Loucy (cell line): ENCODE measurements at regions not wholly inside any gene's neighbourhood (a gene's known extent, or its start where the extent isn't known, plus 50 kb on each side); places are given as distances from the start of the nearest gene placed in this dataset.

ENCODE experiments used
- H2AFZ ChIP-seq: fragments of 200-600 bp; sonication (generic); 2 replicates; pipeline ENCODE4 v1.6.0; 2016; ENCODE audit warnings: antibody characterized with exemption, mild to moderate bottlenecking, low read length, moderate library complexity
- H3F3A ChIP-seq: fragments of 200-600 bp; 2 replicates; pipeline ENCODE4 v1.6.0; 2016; ENCODE audit warnings: antibody characterized with exemption, low read depth, mild to moderate bottlenecking
- H3K27me3 ChIP-seq: fragments of 200-600 bp; sonication (generic); 2 replicates; pipeline ENCODE4 v1.6.1; 2014; ENCODE audit warnings: low read length, mild to moderate bottlenecking; ENCODE audit not compliant: insufficient read depth, poor library complexity, severe bottlenecking
- H3K36me3 ChIP-seq: fragments of 200-600 bp; sonication (generic); 2 replicates; pipeline ENCODE4 v1.6.1; 2016; ENCODE audit warnings: low read length; ENCODE audit not compliant: insufficient read depth
- H3K4me1 ChIP-seq: fragments of 200-600 bp; sonication (generic); 2 replicates; pipeline ENCODE4 v1.5.1; 2014; ENCODE audit warnings: low read length, mild to moderate bottlenecking; ENCODE audit not compliant: insufficient read depth, poor library complexity, severe bottlenecking
- H3K4me2 ChIP-seq: fragments of 200-600 bp; sonication (generic); 2 replicates; pipeline ENCODE4 v1.6.0; 2014; ENCODE audit warnings: antibody characterized with exemption, low read length, low read depth, mild to moderate bottlenecking; ENCODE audit not compliant: poor library complexity, severe bottlenecking
- H3K4me3 ChIP-seq: fragments of 200-600 bp; sonication (generic); 2 replicates; pipeline ENCODE4 v1.5.1; 2014; ENCODE audit warnings: low read length, mild to moderate bottlenecking, mixed read lengths; ENCODE audit not compliant: poor library complexity, severe bottlenecking
- H3K79me2 ChIP-seq: fragments of 200-600 bp; sonication (generic); 2 replicates; pipeline ENCODE4 v1.6.1; 2014; ENCODE audit warnings: low read length; ENCODE audit not compliant: insufficient read depth
- H3K9ac ChIP-seq: fragments of 200-600 bp; sonication (generic); 2 replicates; pipeline ENCODE4 v1.6.0; 2014; ENCODE audit warnings: mild to moderate bottlenecking, low read depth, low read length, moderate library complexity; ENCODE audit not compliant: poor library complexity, severe bottlenecking
- H3K9me2 ChIP-seq: fragments of 200-600 bp; sonication (generic); replicated peaks from 2 replicates; pipeline ENCODE4 v1.6.1; 2016; ENCODE audit warnings: low read depth, low read length, mixed read lengths
- H3K9me3 ChIP-seq: fragments of 200-600 bp; sonication (generic); 2 replicates; pipeline ENCODE4 v1.6.1; 2014; ENCODE audit warnings: mild to moderate bottlenecking, antibody characterized with exemption, low read length, low read depth; ENCODE audit not compliant: insufficient read depth
- H4K20me1 ChIP-seq: fragments of 200-600 bp; sonication (generic); 2 replicates; pipeline ENCODE4 v1.6.0; 2014; ENCODE audit warnings: antibody characterized with exemption, low read length, mild to moderate bottlenecking; ENCODE audit not compliant: insufficient read depth, poor library complexity, severe bottlenecking
- EZH2phosphoT487 ChIP-seq: fragments of 200-600 bp; IDR thresholded peaks from 2 replicates; pipeline ENCODE4 v1.6.1; 2018; ENCODE audit warnings: antibody characterized with exemption, mild to moderate bottlenecking, moderate library complexity, borderline replicate concordance
- TF ChIP-seq, protein P1 (sequence below): fragments of 200-600 bp; sonication (generic); conservative IDR thresholded peaks from 2 replicates; pipeline ENCODE4 v1.5.1; 2014; ENCODE audit warnings: mild to moderate bottlenecking, antibody characterized with exemption, low read length

DNA sequence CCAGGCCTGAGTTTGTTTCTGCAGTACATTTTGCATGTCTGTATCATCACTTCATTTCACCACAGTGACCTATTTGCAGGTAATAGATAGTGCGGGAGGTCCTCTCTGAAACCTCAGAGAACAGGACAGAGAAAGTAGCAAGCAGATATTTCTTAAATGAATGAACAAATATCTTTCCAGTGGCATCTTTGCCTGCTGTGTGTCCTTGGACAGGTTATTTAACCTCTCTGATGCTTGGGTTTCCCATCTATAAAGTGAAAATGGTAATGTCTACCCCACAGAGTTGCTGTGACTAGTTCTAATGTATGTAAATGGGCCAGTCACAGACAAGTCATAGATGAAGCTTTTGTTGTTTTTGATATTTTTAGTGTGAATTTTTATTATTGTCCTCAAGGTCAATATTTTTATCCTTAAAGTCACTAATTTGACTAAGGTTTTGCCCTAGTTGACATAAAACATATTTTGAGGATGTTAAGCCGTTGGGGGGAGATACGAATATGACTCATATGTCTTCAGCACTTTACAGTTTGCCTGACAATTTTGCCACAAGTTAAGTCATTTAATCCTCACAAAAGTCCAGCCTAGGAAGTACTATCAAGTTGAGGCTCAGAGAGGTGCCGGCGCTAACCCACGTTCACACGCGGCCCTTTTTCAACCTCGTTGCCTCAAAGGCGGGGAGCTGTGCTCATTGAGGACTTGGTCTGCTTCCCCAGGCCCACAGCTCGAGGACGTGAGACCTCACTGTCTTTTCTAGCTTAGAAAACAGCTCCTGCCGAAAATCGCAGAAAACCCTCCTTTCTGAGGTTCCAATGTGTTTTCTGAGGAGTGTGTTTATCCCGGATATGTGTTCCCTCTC, 126.7 kb upstream of the STX18 start:
- no peaks in the 10 kb centered on the region for H4K20me1 ChIP-seq
- H3K9me2 ChIP-seq = no peaks in the 10 kb centered on the region
- H3F3A ChIP-seq = no peaks in the 10 kb centered on the region
- TF ChIP-seq, protein P1, sequence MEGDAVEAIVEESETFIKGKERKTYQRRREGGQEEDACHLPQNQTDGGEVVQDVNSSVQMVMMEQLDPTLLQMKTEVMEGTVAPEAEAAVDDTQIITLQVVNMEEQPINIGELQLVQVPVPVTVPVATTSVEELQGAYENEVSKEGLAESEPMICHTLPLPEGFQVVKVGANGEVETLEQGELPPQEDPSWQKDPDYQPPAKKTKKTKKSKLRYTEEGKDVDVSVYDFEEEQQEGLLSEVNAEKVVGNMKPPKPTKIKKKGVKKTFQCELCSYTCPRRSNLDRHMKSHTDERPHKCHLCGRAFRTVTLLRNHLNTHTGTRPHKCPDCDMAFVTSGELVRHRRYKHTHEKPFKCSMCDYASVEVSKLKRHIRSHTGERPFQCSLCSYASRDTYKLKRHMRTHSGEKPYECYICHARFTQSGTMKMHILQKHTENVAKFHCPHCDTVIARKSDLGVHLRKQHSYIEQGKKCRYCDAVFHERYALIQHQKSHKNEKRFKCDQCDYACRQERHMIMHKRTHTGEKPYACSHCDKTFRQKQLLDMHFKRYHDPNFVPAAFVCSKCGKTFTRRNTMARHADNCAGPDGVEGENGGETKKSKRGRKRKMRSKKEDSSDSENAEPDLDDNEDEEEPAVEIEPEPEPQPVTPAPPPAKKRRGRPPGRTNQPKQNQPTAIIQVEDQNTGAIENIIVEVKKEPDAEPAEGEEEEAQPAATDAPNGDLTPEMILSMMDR = no peak
- TF ChIP-seq EZH2phosphoT487 = no peak
- no peak overlapping the region for H2AFZ ChIP-seq
- no peak overlapping the region for H3K9ac ChIP-seq
- no peaks in the 10 kb centered on the region for H3K27me3 ChIP-seq
- H3K9me3 ChIP-seq = no peaks in the 10 kb centered on the region
- no peaks in the 10 kb centered on the region for H3K4me1 ChIP-seq
- no peak overlapping the region for H3K4me3 ChIP-seq
- H3K4me2 ChIP-seq = no peak overlapping the region
- H3K79me2 ChIP-seq = no peaks in the 10 kb centered on the region
- no peaks in the 10 kb centered on the region for H3K36me3 ChIP-seq

DNA sequence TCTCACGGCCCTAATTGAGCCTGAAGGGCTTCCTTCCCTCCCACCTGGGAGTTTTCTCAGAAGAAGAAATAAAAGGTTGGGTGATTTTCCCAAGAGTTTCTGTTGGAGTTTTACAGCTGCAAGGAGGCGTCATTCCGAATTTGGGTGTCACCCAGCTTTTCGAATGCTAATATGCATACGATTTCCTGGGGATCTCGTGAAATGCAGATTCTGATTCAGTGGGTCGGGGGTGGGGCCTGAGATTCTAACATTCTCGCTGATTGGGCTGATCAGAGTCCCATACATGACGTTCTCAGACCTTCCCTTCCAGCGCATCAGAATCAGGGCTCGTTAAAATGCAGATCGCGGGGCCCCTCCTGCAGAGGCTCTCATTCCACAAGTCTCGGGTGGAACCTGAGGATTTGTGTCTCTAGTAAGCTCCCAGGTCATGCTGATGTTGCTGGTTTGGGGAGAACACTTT, 125.8 kb upstream of the STX18 start:
- no peak for TF ChIP-seq EZH2phosphoT487
- TF ChIP-seq, protein P1 = no peak
- Histone ChIP-seq H3K9me2 (no peaks in the 10 kb centered on the region), H3F3A (no peaks in the 10 kb centered on the region), H3K4me2 (no peak overlapping the region), H3K79me2 (no peaks in the 10 kb centered on the region), H3K4me1 (no peaks in the 10 kb centered on the region), H3K4me3 (no peak overlapping the region), H3K9ac (no peak overlapping the region), H3K9me3 (no peaks in the 10 kb centered on the region), H4K20me1 (no peaks in the 10 kb centered on the region), H3K27me3 (no peaks in the 10 kb centered on the region), H3K36me3 (no peaks in the 10 kb centered on the region), H2AFZ (no peak overlapping the region)

DNA sequence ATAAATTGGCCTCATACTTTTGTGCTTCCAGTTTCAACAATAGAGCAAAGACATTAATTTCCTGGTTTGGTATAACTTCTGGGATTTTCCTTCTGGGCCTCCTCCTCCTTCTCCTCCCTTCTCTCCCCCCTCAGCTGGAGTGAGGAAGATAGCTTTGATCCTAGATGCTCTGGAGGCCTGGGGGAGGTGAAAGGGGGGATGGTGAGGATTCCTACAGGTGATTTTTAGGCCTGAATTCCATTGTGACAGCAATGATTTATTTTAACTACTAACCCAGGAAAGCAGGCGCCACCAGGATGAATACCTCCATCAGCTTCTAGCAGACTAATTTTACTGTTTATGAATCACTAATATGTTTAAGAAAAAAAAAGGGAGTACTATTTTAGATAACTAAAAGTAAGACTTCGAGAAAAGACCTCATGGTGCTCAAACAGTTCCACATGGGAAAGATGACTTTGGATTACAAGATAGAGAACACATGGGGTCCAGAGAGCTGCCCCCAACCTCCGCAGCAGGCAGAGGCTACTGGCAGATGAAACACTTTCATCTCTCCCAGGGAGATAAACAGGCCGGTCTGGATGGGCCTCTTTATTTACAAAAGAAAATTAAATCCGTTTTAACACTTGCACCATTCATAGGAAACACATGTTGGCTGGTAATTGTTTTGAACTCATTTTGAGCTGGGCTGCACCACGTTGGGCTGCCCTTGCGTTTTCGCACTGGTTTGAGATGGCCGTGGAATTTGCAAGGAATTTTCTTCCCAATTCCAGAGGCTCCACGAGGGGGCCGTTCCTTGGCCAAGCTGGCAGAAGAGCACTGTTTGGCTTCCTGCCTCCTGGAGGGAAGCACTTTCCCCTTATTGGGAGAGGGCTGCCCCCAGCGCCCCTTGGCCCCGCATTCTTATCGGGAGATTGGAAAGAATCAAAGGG, 125.1 kb upstream of the STX18 start:
- no peak overlapping the region for H3K4me2 ChIP-seq

More for the DNA sequence above, 125.1 kb upstream of the STX18 start:
- Histone ChIP-seq H3F3A (no peaks in the 10 kb centered on the region), H3K9ac (no peak overlapping the region), H3K4me3 (no peak overlapping the region), H3K9me2 (no peaks in the 10 kb centered on the region), H3K36me3 (no peaks in the 10 kb centered on the region), H3K4me1 (no peaks in the 10 kb centered on the region), H2AFZ (no peak overlapping the region), H3K79me2 (no peaks in the 10 kb centered on the region), H3K27me3 (no peaks in the 10 kb centered on the region), H4K20me1 (no peaks in the 10 kb centered on the region), H3K9me3 (no peaks in the 10 kb centered on the region)
- TF ChIP-seq, protein P1 = no peak
- TF ChIP-seq EZH2phosphoT487 = no peak
